HG02884 (cell line): ENCODE measurements at regions not wholly inside any gene's neighbourhood (a gene's known extent, or its start where the extent isn't known, plus 50 kb on each side); places are given as distances from the start of the nearest gene placed in this dataset.
"Not testable (repeated sequence)": the region's sequence is repeated elsewhere in the genome, so short reads cannot be mapped to it uniquely, and the experiment has no call there.

ENCODE experiments used
- ATAC-seq: cut with Tn5 transposase; IDR thresholded peaks from one replicate; pipeline ENCODE4 v1.9.1; 2021; ENCODE audit warnings: mild to moderate bottlenecking, moderate library complexity; ENCODE audit not compliant: unreplicated experiment

DNA sequence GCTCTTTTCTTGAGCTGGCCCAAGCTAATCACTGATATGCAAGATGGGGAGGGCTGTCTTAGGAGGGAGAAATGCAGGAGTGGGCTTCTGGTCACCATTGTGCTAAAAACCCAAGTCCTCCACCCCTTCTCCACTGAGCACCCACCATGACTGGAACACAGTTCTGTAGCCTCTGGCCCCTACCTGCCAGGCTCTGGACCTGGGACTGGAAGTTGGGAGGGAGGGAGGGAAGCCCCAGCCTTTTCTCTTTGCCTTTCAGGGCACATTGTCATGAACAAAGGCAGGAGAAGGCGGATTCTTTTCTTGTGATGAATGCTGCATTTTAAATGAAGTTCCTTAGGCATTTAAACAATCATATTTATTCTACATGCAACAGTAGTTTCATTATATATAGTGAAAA is 559.1 kb upstream of the TRPC7 start:
- no peak for ATAC-seq

- ATAC-seq = no peak
Measured at GRCh38 chr5:136910625-136911024, 545.3 kb upstream of the TRPC7 start.

- ATAC-seq = no peak
Measured at GRCh38 chr5:136909906-136910305, 544.6 kb upstream of the TRPC7 start.

GRCh38 chr5:136907371-136907770 is 542.0 kb upstream of the TRPC7 start:
- ATAC-seq = no peak

DNA sequence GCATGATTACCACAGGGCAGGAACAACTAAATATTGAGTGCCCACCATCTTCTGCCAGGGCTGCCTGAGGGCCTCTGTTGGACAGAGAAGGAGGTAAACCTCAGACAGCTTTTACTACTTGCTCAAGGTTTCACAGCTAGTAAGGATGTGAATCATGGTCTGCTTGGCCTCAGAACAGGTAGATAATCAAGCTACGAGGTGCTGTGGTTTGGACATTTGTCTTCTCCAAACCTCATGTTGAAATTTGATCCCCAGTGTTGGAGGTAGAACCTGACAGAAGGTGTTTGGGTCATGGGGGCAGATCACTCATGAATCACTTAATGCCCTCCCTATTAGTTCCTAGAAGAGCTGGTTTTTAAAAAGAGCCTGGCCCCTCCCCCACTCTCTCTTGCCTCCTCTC is 541.2 kb upstream of the TRPC7 start:
- no peak for ATAC-seq

- no peak for ATAC-seq
Measured at GRCh38 chr5:136905571-136905970, 540.2 kb upstream of the TRPC7 start.

- no peak for ATAC-seq
Measured at GRCh38 chr5:136894070-136894469, 528.7 kb upstream of the TRPC7 start.

DNA sequence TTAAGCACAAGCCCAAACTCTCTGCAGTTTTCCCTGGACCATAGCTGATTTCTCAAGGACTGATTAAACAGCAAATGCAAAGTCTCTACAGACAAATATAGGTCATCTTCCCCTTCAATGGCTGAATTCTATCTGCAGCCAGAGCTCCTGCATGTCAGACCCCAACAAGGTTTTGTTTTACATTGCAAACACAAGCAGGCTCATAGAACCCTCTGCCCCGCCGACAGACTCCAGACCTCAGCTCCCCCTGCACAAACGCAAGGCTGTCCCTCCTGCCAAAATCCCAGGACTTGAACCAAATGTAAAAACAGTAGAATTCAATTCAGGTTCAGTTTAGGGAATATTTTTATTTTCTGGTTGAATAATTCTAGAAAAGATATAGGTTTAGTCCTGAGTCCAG is 526.7 kb upstream of the TRPC7 start:
- no peak for ATAC-seq

GRCh38 chr5:136891175-136891972 is 526.0 kb upstream of the TRPC7 start:
- no peak for ATAC-seq

DNA sequence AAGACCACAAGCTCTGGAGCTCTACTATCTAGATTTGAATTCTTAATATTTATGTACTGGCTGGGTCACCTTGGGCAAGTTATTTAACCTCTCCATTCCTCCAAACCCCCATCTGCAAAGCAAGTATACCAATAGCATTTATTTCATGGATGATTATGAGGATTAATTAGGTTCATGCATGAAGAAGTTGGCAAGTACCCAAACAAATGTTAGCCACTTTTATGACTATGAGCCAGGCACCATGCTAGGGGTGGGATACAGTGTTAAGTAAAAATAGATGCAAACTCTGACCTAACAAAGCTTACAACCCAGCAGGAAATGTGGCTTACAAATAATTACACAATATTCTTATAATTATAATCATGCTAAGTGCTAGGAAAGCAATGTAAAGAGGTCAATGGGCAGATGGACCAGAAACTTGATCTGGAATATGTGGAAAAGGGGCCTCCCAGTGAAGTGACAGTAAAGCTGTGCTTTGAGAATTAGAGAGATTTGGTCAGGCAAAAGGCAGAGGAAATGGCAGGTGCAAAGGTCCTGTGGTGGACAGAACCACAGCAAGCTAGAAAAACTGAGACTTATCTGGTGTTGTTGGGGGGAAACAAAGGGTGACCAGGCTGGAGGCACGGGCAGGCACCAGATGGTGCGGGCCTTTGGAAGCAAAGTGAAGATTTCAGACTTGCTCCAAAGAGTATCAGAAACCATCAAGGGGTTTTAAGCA is 525.2 kb upstream of the TRPC7 start:
- ATAC-seq = no peak

DNA sequence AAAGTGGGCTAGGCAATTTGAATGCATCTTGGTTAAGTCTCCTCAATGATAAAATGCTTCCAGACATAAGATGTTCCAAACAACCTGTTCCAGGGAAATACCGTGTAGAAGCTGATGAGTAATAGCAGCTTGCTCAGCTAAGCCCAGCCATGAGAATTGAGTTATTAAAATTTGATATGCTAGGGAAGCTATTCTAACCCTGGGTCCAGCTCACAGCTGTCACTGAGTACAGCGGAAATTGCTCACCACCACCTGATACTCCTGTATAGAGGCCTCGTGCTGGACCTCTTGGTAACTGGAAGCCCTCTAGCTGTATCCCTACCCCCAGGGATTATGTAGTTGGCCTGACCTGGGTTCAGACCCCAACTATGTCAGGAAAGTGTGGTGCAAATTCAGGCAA is 521.3 kb upstream of the TRPC7 start:
- ATAC-seq = no peak

GRCh38 chr5:136864960-136865359 is 499.6 kb upstream of the TRPC7 start:
- no peak for ATAC-seq

- no peak for ATAC-seq
Measured at GRCh38 chr5:136856648-136857047, 491.3 kb upstream of the TRPC7 start.

- ATAC-seq = no peak
Measured at GRCh38 chr5:136853971-136854370, 488.6 kb upstream of the TRPC7 start.

GRCh38 chr5:136840601-136841000 is 475.3 kb upstream of the TRPC7 start:
- ATAC-seq = no peak

DNA sequence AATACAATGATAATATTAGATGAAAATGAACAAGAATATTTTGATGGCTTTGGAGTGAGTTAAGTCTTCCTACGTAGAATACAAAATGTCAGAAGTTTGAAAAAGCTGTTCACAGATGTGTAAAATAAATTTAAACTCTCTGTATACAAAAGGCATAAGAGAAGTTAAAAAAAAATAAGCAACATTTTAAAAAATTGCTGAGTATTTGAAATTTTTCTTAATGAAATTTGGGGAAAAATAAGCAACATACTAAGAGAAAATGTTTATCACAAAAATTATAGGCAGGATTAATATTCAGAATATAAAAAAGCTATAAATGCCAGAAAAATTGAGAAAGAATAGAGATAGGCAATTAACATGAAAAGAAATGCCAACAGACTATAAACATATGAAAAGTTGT is 470.7 kb upstream of the TRPC7 start:
- no peak for ATAC-seq

DNA sequence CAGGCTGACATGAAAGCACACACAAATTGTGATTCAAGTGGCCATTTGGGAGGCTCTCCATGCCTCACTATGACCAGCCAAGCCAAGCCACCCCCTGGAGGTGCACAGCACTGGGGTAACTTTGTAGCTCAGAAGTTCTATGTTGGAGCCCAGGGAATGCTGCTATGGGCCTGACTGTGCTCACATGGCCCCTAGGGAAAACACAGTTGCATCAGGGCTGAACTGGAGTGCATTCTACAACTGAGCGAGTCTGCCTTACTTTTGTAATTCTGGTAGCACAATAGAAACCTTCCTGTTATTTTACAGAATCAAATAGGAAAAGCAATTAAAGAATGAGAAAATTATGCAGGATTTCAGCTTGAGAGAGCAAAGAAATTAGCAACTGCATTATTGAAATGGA is 455.5 kb upstream of the TRPC7 start:
- no peak for ATAC-seq

- no peak for ATAC-seq
Measured at GRCh38 chr5:136819526-136820302, 454.4 kb upstream of the TRPC7 start.

GRCh38 chr5:136816327-136816726 is 451.0 kb upstream of the TRPC7 start:
- no peak for ATAC-seq

GRCh38 chr5:136814619-136815378 is 449.5 kb upstream of the TRPC7 start:
- ATAC-seq = no peak

DNA sequence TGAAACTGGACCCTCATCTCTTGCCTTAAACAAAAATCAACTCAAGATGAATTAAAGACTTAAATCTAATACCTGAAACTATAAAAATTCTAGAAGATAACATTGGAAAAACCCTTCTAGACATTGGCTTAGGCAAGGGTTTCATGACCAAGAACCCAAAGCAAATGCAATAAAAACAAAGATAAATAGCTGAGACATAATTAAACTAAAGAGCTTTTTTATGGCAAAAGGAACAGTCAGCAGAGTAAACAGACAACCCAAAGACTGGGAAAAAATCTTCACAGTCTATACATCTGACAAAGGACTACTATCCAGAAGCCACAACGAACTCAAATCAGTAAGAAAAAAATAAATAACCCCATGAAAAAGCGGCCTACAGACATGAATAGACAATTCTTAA is 446.9 kb upstream of the TRPC7 start:
- ATAC-seq = not testable (repeated sequence)
